ENCODE measurements at regions not wholly inside any gene's neighbourhood (a gene's known extent, or its start where the extent isn't known, plus 50 kb on each side); places are given as distances from the start of the nearest gene placed in this dataset.
"Not testable (repeated sequence)": the region's sequence is repeated elsewhere in the genome, so short reads cannot be mapped to it uniquely, and the experiment has no call there.

DNA sequence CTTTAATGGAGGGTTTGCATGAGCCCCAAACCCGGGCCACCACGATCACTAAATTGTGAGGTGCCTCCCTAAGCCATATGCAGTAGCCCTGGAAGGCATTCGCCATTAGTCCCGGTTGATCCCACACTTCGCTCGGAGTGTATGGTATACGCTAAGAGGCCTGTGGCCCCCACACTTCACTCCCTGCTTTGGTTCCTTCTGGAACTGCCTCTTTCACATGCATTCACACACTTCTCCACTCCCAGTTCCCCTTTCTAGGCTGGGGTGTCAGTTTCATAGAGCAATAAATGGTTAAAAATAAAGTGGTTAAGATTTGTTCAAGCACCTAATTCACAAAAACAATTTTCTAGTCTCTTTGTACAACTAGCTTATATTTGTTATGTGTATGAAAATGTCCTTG is 212.1 kb upstream of the KCND2 start:
- TF ChIP-seq POU2F2 (IDR thresholded peaks at IDR 0.05; ENCODE audit: low read depth, low read length): no peak
- peak; percentile 92 for TF ChIP-seq SPI1 (IDR thresholded peaks at IDR 0.05; ENCODE audit: low read depth, low read length)
- TF ChIP-seq POLR2AphosphoS5 (IDR thresholded peaks at IDR 0.05; ENCODE audit: low read depth, low read length): no peak
- no peak for TF ChIP-seq PAX5 (IDR thresholded peaks at IDR 0.05; ENCODE audit: insufficient read depth, low read length, severe bottlenecking)
- FAIRE-seq: no peak
- no peak for DNase-seq (ENCODE audit: insufficient read length, low spot score)

- FAIRE-seq (peak; percentile 31), DNase-seq (ENCODE audit: insufficient read length, low spot score) (no peak)
- TF ChIP-seq TAF1 (IDR thresholded peaks at IDR 0.05; ENCODE audit: low read depth, low read length) (no peak), POLR2A (IDR thresholded peaks at IDR 0.05; ENCODE audit: low read depth, low read length) (no peak)
These were observed 208.4 kb upstream of the KCND2 start for GRCh38 chr7:120064565-120064964.

- not testable (repeated sequence) for DNase-seq (ENCODE audit: insufficient read length, low spot score); FAIRE-seq
These were observed 206.1 kb upstream of the KCND2 start for GRCh38 chr7:120066898-120067297.

- DNase-seq (ENCODE audit: insufficient read length, low spot score): no peak
- TF ChIP-seq POLR2A (IDR thresholded peaks at IDR 0.05; ENCODE audit: low read depth, low read length) (no peak), TAF1 (IDR thresholded peaks at IDR 0.05; ENCODE audit: low read depth, low read length) (no peak), POLR2AphosphoS5 (IDR thresholded peaks at IDR 0.05; ENCODE audit: low read depth, low read length) (no peak)
- no peak for FAIRE-seq
These were observed 202.8 kb upstream of the KCND2 start for GRCh38 chr7:120070201-120070600.

DNA sequence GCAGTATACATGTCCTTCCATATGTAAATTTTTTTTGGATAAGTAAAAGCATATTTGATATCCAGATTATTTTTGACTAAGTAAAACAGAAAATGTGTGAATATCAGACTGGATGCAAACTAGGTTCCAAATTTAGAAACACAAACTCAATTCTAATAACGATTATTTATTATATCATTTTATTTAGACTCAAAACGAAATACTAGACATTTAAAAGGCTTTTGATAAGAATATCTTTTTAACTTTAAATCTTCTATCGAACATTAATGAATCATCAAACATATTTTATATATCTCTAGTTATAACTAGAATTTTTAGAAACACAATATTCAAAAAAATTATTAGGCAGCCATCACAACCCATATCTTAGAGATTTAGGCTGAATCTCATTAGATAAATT is 195.2 kb upstream of the KCND2 start:
- no peak for TF ChIP-seq SPI1 (IDR thresholded peaks at IDR 0.05; ENCODE audit: low read depth, low read length)
- no peak for TF ChIP-seq POU2F2 (IDR thresholded peaks at IDR 0.05; ENCODE audit: low read depth, low read length)
- no peak for TF ChIP-seq PAX5 (IDR thresholded peaks at IDR 0.05; ENCODE audit: insufficient read depth, low read length, severe bottlenecking)
- no peak for TF ChIP-seq POLR2A (IDR thresholded peaks at IDR 0.05; ENCODE audit: low read depth, low read length)
- FAIRE-seq (no peak), DNase-seq (ENCODE audit: insufficient read length, low spot score) (no peak)

DNA sequence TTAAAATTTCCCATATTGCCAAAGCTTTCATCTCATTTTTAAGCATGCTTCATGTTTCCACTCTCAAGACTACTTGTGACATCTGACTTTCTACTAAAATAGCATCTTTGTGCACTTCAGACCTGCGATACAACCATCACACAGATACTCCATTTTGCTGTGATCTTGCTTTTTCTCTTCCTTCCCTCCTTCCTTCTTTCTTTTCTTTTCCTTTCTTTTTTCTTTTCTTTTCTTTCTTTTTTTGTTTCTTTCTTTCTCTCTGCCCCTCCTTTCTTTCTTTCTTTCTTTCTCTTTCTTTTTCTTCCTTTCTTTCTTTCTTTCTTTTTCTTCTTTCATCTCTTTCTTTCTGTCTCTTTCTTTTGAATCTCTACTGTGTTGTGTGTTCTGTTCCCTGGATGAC is 194.0 kb upstream of the KCND2 start:
- FAIRE-seq (no peak), DNase-seq (ENCODE audit: insufficient read length, low spot score) (no peak)
- TF ChIP-seq POLR2AphosphoS5 (IDR thresholded peaks at IDR 0.05; ENCODE audit: low read depth, low read length) (no peak), POU2F2 (IDR thresholded peaks at IDR 0.05; ENCODE audit: low read depth, low read length) (no peak), PAX5 (IDR thresholded peaks at IDR 0.05; ENCODE audit: insufficient read depth, low read length, severe bottlenecking) (no peak), SPI1 (IDR thresholded peaks at IDR 0.05; ENCODE audit: low read depth, low read length) (no peak), TAF1 (IDR thresholded peaks at IDR 0.05; ENCODE audit: low read depth, low read length) (no peak), POLR2A (IDR thresholded peaks at IDR 0.05; ENCODE audit: low read depth, low read length) (no peak)

GRCh38 chr7:120079704-120080103 is 193.3 kb upstream of the KCND2 start:
- no peak for FAIRE-seq
- TF ChIP-seq TAF1 (IDR thresholded peaks at IDR 0.05; ENCODE audit: low read depth, low read length): no peak
- TF ChIP-seq PAX5 (IDR thresholded peaks at IDR 0.05; ENCODE audit: insufficient read depth, low read length, severe bottlenecking): no peak
- no peak for TF ChIP-seq POLR2AphosphoS5 (IDR thresholded peaks at IDR 0.05; ENCODE audit: low read depth, low read length)
- TF ChIP-seq POLR2A (IDR thresholded peaks at IDR 0.05; ENCODE audit: low read depth, low read length): no peak
- no peak for TF ChIP-seq SPI1 (IDR thresholded peaks at IDR 0.05; ENCODE audit: low read depth, low read length)
- TF ChIP-seq POU2F2 (IDR thresholded peaks at IDR 0.05; ENCODE audit: low read depth, low read length): no peak
- no peak for DNase-seq (ENCODE audit: insufficient read length, low spot score)

- DNase-seq (ENCODE audit: insufficient read length, low spot score); FAIRE-seq: not testable (repeated sequence)
These were observed 186.5 kb upstream of the KCND2 start for GRCh38 chr7:120086468-120086867.

- no peak for DNase-seq (ENCODE audit: insufficient read length, low spot score)
- TF ChIP-seq POLR2A (IDR thresholded peaks at IDR 0.05; ENCODE audit: low read depth, low read length) (no peak), PAX5 (IDR thresholded peaks at IDR 0.05; ENCODE audit: insufficient read depth, low read length, severe bottlenecking) (no peak), SPI1 (IDR thresholded peaks at IDR 0.05; ENCODE audit: low read depth, low read length) (no peak), POU2F2 (IDR thresholded peaks at IDR 0.05; ENCODE audit: low read depth, low read length) (no peak), POLR2AphosphoS5 (IDR thresholded peaks at IDR 0.05; ENCODE audit: low read depth, low read length) (no peak), TAF1 (IDR thresholded peaks at IDR 0.05; ENCODE audit: low read depth, low read length) (no peak)
- FAIRE-seq: no peak
These were observed 183.0 kb upstream of the KCND2 start for GRCh38 chr7:120089968-120090367.

DNA sequence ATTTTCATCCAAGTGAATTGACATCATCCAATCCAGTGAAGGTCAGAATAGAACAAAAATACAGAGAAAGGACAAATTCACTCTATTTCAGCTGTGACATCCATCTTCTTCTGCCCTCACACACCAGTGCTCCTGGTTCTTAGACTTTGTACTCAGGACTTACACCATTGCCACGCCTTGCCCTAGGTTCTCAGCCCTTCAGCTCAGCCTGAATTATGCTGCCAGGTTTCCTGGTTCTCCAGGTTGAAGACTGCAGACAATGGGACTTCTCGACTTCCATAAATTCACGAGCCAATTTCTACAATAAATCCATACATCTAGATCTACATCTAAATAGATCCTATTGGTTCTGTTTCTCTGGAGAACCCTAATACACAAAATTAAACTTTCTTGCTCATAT is 181.2 kb upstream of the KCND2 start:
- DNase-seq (ENCODE audit: insufficient read length, low spot score): no peak
- FAIRE-seq: no peak
- TF ChIP-seq TAF1 (IDR thresholded peaks at IDR 0.05; ENCODE audit: low read depth, low read length) (no peak), PAX5 (IDR thresholded peaks at IDR 0.05; ENCODE audit: insufficient read depth, low read length, severe bottlenecking) (no peak), SPI1 (IDR thresholded peaks at IDR 0.05; ENCODE audit: low read depth, low read length) (no peak), POU2F2 (IDR thresholded peaks at IDR 0.05; ENCODE audit: low read depth, low read length) (no peak), POLR2AphosphoS5 (IDR thresholded peaks at IDR 0.05; ENCODE audit: low read depth, low read length) (no peak), POLR2A (IDR thresholded peaks at IDR 0.05; ENCODE audit: low read depth, low read length) (no peak)

DNA sequence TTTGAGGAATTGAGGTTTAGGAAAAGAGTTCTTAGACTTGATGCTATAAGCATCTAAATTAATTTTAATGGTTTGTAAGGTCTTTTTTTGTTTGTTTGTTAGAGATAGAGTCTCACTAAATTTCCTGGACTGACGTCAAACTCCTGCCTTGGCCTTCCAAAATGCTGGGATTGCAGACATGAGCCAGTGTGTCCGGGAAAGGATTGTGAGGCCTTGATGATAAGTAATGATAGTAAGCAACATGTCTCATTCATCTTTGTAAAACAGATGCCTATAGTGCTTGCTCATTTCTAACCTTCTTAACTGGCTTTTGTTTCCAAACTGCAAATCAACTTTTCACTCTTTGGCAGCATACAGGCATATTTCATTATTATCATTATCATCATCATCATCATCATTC is 176.0 kb upstream of the KCND2 start:
- FAIRE-seq (no peak), DNase-seq (ENCODE audit: insufficient read length, low spot score) (no peak)
- TF ChIP-seq POLR2A (IDR thresholded peaks at IDR 0.05; ENCODE audit: low read depth, low read length): no peak
- no peak for TF ChIP-seq POLR2AphosphoS5 (IDR thresholded peaks at IDR 0.05; ENCODE audit: low read depth, low read length)
- no peak for TF ChIP-seq TAF1 (IDR thresholded peaks at IDR 0.05; ENCODE audit: low read depth, low read length)
- no peak for TF ChIP-seq SPI1 (IDR thresholded peaks at IDR 0.05; ENCODE audit: low read depth, low read length)
- no peak for TF ChIP-seq POU2F2 (IDR thresholded peaks at IDR 0.05; ENCODE audit: low read depth, low read length)
- TF ChIP-seq PAX5 (IDR thresholded peaks at IDR 0.05; ENCODE audit: insufficient read depth, low read length, severe bottlenecking): no peak
